Ovary (tissue), 3 donors: ENCODE measurements at regions not wholly inside any gene's neighbourhood (a gene's known extent, or its start where the extent isn't known, plus 50 kb on each side); places are given as distances from the start of the nearest gene placed in this dataset.

Experiments
- CTCF ChIP-seq, 3 donors: fragments of 450-650 bp in 2 of 3; fragments of 200-600 bp in 1 of 3; IDR thresholded peaks; one replicate each; pipeline versions ENCODE4 v1.5.1 to v1.8.0; 2016 to 2022; ENCODE audit warnings: antibody characterized with exemption in 3 of 3, mild to moderate bottlenecking in 1 of 3
- EP300 ChIP-seq: sonication (generic); formaldehyde crosslinking; IDR thresholded peaks from one replicate; pipeline ENCODE4 v1.6.1; 2017; ENCODE audit warnings: antibody characterized with exemption
- POLR2A ChIP-seq: fragments of 450-650 bp; IDR thresholded peaks from one replicate; pipeline ENCODE4 v1.6.1; 2017; ENCODE audit warnings: antibody characterized with exemption, mild to moderate bottlenecking, moderate library complexity
- donor health status: DM: no; HTN: no; CAD: no.

- TF ChIP-seq CTCF (IDR thresholded peaks at IDR 0.05) (no peak), POLR2A (no peak), EP300 (no peak)
Measured at GRCh38 chr5:42952578-42952974, 87.5 kb downstream of the ANXA2R start.
